ENCODE measurements at regions not wholly inside any gene's neighbourhood (a gene's known extent, or its start where the extent isn't known, plus 50 kb on each side); places are given as distances from the start of the nearest gene placed in this dataset.
"Not testable (repeated sequence)": the region's sequence is repeated elsewhere in the genome, so short reads cannot be mapped to it uniquely, and the experiment has no call there.

DNA sequence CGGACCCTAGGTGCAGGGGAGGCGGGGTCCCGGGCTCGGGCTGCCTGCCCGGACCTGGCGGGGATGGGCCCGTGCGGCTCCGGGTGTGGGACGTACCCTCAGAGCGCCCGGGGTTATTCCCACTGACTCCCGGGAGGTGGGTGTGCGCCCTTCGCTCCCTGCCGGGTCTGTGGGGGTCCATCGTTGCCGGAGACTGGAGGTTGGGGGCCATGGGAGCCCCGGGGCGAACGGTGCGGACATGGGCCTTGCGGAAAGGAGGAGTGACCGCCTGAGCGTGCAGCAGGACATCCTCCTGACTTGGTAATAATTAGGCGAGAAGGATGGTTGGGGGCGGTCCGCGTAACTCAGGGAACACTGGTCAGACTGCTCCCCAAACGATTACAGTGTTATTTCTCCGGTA lies 552.7 kb downstream of the TUBA3C start:
- DNase-seq = not testable (repeated sequence)

DNA sequence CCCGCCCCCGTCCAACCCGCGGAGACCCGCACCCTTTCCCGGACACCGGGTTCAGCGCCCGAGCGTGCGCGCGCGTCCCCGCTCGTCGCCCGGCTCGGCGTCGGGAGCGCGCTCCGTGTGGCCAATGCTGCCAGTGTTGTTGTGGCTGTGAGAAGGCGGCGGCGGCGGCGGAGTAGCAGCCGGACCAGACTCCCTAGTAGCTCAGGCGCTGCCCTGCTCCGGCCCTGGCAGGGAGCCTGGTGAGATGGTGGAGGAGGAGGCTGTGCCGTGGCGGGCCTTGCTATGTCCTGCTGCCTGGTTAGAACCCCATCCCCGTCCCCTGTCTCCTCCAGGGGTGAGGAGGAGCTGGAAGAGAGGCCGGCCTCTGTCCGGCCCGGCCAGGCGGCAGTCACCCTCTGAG lies 553.2 kb downstream of the TUBA3C start:
- DNase-seq = no peak

DNA sequence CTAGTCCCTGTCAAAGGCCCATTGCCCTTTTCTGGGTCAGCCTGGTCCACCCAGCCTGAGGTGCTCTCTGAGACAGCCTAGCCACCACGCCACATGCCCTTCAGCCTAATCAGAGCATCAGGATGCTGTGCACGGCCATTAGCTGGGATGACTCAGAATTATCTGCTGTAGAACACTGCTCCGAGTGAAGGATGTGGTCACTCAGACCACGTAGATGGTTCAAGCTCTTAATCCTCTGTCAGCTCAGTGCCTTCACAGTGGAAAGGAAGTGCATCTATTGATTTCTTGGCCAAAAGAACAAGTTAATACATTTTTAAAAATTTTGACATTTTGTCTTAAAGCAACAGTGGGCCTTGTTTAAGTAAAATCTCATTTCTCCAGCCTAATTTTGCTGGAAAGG lies 557.6 kb downstream of the TUBA3C start:
- DNase-seq = not testable (repeated sequence)

DNA sequence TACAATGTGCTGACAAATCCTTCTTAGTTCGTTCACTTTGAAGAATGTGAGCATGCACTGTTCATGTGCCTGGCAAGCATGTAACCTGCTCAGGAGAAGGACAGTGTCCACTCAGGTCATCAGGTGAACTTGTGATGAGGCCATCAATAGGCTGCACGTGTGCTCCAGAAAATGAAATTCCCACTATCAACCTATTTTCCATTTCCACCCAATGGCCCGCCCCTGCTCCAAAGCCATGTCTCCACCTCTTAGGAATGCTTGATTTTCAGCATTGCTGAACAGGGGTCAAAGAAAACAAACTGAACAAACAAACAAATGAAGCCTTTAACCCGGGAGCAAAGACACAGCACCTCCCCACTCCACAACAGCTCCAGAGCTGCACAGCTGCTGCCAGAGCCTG lies 563.2 kb downstream of the TUBA3C start:
- not testable (repeated sequence) for DNase-seq

DNA sequence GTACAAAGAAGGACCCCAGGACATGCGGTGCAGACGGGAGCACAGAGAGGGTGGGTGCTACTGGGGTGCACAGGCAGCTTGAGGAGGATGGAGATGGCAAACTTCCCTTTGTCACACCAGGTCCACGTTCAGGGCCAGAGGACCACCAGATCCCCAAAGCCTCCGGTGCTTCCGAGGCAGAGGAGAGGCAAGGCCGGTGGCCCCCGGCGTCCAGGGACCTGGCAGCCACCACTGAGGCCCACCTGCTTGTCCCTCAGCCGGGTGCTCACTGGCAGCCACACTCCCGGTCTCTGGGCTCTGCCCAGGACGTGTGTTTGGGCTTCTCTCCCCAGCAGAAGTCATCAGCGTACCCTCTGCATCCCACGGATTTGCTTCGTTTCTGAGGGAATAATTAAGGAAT lies 571.1 kb downstream of the TUBA3C start:
- DNase-seq = not testable (repeated sequence)

DNA sequence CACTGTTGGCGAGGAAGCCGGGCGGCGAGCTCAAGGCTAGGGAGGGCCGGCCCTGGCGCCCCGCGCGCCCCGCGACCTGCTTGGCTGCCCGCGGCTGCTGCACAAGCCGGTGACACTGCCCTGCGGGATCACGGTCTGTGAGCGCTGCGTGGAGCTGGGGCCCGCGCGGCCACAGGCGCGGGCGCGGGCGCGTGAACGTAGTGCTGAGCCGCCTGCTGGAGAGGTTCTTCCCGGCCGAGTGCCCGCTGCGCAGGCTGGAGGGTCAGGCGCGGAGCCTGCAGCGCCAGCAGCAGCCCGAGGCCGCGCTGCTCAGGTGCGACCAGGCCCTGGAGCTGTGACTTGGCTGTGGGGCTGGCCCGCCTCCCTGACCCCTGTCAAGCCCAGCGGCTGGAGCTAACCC lies 572.3 kb downstream of the TUBA3C start:
- peak; percentile 0 for DNase-seq

DNA sequence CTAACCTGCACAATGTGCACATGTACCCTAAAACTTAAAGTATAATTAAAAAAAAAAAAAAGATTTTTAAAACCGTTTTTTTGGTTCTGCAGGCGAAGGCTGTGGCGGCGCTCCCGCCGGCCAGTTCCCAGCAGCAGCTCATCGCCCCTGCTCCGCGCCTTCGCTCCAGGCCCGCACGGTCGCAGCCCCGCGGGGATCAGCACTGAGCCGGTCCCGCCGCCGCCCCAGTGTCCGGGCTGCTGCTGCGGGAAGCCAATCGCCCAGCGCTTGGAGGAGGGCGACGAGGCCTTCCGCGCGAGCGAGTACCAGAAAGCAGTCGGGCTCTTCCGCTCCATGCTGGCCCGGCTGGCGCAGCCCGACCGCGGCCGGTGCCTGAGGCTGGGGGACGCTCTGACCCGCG lies 572.8 kb downstream of the TUBA3C start:
- DNase-seq = not testable (repeated sequence)

DNA sequence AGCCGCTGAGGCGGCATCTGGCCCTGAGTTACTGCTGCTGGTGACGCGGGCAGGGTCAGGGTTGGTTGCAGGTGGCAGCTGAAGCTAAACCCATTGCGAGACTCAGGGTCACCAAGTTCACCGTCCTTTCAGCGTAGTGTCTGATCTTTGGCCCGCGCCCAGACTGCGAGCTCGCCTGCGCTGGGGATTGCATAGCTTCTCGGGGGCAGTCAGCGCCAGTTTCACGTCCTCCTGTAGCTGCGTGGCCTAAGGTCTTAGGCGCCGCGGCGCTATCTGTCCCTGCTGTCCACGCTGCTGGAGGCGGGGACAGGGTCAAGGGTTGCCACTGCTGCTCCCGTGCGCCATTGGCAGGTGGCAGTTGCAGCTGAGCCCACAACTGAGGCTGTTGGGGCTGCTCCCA lies 581.3 kb downstream of the TUBA3C start:
- not testable (repeated sequence) for DNase-seq

DNA sequence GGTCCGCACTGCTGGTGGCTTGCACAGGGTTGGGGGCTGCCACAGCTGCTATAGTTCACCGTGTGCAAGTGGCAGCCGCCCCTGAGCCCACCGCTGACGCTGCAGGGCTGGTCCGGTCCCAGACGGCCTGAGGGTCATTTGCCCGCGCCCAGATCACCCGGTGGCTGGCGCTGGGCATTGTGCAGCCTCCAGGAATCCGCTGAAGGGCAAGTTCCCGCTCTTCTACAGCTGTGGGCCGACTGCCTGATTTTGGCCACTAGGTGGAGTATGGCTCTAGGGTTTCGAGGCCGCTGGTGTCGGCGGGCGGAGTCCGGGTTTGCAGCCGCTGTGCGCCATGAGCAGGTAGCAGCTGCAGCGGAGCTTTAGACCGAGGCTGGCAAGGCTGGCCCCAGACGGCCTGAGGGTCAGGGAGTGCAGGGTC lies 581.8 kb downstream of the TUBA3C start:
- DNase-seq = not testable (repeated sequence)

DNA sequence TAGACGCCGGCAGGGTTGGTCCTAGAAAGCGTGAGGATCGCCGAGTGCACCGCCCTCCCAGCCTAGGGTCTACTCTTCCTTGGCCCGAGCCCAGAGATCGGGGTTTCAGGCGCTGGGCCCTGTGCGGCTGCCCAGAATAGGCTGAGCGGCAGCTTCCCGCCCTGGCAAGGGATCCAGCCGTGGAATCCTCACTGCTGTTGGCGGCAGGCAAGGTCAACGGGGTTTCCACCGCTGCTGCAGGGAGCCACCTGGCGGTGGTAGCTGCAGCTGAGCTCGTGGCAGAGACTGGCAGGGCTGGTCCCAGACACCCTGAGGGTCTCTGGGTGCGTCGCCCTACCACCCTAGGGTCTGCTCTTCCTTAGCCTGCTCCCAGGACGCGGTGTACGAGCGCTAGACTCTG lies 583.1 kb downstream of the TUBA3C start:
- DNase-seq = not testable (repeated sequence)

DNA sequence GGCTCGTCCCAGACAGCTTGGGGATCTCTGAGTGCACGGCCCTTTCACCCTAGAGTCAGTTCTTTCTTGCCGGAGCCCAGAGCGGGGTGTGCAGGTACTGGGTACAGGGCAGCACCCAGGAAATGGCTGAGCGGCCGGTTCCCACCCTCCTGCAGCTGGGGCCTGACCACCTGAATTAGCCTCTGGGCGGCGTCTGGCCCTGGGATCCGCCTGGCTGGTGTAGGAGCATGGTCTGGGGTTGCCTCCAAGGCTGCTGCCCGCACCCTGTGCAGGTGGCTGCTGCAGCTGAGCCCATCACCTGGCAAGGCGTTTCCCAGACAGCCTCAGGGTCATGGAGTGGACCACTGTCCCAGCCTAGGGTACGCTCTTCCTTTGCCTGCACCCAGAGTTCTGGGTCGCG lies 583.7 kb downstream of the TUBA3C start:
- DNase-seq = not testable (repeated sequence)

DNA sequence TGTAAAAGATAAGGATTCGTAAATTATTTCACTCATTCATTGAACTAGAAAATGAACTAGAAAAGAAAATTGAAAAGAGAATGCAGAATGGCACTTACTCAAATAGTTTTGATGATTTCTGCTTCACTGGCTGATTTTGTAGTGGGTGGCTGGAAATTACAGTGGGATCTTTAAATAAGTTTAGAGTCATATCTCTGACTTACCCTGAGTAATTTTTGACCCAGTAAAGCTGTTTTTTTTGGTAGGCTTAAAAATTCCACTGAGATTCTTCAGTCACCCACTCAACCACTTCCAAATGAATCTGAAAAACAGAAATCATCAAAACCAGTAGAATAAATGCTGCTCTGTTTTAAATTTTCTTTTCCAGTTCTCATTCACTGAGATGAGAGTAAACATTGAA lies 604.5 kb downstream of the TUBA3C start:
- not testable (repeated sequence) for DNase-seq

DNA sequence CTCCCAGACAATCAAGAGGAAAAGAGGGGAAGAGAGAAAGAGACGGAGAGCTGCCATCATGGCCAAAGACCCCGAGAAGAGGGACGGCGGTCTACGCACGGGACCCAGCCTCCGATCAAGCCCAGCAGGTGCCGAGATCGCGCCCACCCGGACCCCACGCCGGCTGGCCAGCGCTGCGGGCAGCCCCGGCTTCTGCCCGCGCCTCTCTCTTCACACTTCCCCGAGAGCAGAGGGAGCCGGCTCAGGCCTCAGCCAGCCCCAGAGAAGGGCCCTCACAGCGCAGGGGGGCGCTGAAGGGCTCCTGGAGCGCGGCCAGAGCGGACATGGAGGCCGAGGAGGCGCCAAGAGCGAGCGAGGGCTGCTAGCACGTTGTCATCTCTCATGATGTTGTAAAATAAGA lies 613.7 kb downstream of the TUBA3C start:
- DNase-seq = not testable (repeated sequence)
